Esophagus muscularis mucosa (tissue), 3 donors: ENCODE measurements at regions not wholly inside any gene's neighbourhood (a gene's known extent, or its start where the extent isn't known, plus 50 kb on each side); places are given as distances from the start of the nearest gene placed in this dataset.

ENCODE experiments used
- CTCF ChIP-seq, 3 experiments: fragments of 200-600 bp in 2 of 3; fragments of 450-650 bp in 1 of 3; sonication (generic) in 2 of 3; IDR thresholded peaks; one replicate each; pipeline ENCODE4 v1.5.1; 2017 to 2019; ENCODE audit warnings: antibody characterized with exemption in 3 of 3, mild to moderate bottlenecking in 2 of 3, moderate library complexity in 1 of 3
- EP300 ChIP-seq: sonication (generic); formaldehyde crosslinking; IDR thresholded peaks from one replicate; pipeline ENCODE4 v1.6.1; 2017; ENCODE audit warnings: antibody characterized with exemption

GRCh38 chr5:128842241-128842640 is 123.0 kb upstream of the SLC27A6 start:
- TF ChIP-seq CTCF (IDR thresholded peaks at IDR 0.05) (no peak), EP300 (no peak)
